Astrocyte of the spinal cord (primary cell): ENCODE measurements at regions not wholly inside any gene's neighbourhood (a gene's known extent, or its start where the extent isn't known, plus 50 kb on each side); places are given as distances from the start of the nearest gene placed in this dataset.

Source experiments
- DNase-seq: peaks from one replicate; pipeline ENCODE4 v3.0.0; 2011; ENCODE audit warnings: low read depth, low spot score
- H3K4me3 ChIP-seq: 2 replicates; pipeline ENCODE4 v1.5.1; 2011; ENCODE audit warnings: low read depth, mild to moderate bottlenecking, low read length, moderate library complexity
- CTCF ChIP-seq: IDR thresholded peaks from 2 replicates; pipeline ENCODE4 v1.5.1; 2012; ENCODE audit warnings: low read depth, mild to moderate bottlenecking, low read length, inconsistent platforms
- in situ Hi-C: cut with HindIII; loops from 2 replicates; pipeline ENCODE4 v1.10.0; 2017; ENCODE audit warnings: low sequenced_read_pairs

DNA sequence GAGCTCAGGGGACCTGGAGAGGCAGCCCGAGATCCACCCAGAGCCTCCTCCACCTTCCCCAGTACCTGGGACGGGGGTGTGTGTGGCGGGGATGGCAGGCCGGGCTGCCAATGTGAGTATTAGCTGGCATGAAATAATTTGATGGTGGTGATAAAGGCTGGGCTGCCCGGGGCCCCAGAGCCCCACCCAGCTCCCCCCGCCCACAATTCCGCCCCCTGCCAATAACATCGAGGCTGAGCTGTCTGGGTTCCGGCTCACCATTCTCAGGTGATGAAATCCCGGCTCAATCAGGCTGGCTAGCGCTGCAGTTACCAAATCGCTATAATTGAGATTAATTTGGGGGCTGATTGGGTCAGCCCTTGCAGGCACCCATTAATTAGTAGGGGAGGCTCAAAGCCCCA lies 103.8 kb upstream of the CASZ1 start:
- no peak for DNase-seq
- TF ChIP-seq CTCF, result no peak
- in situ Hi-C loops, result no loop called here
- H3K4me3 ChIP-seq, result no peak overlapping the region

DNA sequence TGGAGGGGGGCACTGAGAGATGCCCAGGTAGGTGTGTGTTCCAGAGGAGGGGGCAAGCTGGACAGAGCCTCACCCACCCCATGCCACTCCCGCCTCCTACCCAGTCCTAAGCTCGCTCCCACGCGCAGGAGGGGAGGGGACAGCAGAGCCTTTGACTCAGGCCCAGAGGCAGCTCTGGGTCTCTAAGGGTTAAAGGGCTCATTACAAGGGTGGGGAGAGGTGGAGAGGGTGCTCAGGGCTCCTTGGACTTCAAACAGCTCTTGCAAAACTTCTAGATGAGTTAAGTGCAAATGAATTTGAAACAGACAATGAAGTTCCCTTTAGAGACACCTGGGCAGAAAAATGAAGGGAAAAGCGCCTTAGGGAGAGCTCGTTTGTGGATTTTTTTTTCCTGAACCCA lies 104.2 kb upstream of the CASZ1 start:
- in situ Hi-C loops, result no loop called here
- no peak for DNase-seq
- no peak overlapping the region for H3K4me3 ChIP-seq
- no peak for TF ChIP-seq CTCF

DNA sequence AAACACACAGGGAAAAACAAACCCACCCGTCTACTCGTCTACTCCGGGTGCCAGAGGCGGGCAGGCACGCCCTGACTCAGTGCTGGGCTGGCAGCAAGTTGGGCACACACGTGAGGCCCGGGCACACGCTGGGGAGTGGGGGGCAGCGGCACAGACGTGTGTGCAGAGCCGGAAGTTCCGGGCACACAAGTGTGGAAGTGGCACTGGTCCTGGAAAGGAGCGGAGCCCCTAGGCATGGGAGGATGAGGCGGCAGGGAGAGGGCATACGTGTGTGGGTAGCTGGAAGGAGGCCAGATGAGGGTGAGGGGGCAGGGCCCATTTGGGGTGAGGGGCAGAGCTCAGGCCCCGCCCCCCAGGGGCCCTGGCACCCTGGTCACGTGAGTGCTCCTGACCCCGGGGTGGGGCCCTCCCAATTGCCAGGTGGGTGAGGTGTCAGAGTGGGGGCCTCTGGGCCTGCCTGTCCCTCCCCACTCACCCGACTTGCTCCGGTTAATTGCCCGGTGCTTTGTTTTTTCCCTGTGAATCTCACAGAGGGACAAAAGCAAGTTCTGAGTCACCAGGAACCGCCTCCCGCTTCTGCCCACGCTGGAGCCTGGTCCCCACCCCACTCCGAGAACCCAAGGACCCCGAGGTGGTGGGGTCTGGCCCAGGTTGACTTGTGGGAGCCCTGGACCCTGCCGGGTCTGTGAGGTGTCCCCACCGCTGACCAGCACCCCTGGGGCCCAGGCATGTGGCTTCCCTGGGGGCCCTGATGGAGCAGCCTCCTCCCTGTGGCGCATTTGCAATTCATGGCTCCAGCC lies 104.8 kb upstream of the CASZ1 start:
- H3K4me3 ChIP-seq, result no peak overlapping the region
- in situ Hi-C loops, result no loop called here
- no peak for DNase-seq
- no peak for TF ChIP-seq CTCF

DNA sequence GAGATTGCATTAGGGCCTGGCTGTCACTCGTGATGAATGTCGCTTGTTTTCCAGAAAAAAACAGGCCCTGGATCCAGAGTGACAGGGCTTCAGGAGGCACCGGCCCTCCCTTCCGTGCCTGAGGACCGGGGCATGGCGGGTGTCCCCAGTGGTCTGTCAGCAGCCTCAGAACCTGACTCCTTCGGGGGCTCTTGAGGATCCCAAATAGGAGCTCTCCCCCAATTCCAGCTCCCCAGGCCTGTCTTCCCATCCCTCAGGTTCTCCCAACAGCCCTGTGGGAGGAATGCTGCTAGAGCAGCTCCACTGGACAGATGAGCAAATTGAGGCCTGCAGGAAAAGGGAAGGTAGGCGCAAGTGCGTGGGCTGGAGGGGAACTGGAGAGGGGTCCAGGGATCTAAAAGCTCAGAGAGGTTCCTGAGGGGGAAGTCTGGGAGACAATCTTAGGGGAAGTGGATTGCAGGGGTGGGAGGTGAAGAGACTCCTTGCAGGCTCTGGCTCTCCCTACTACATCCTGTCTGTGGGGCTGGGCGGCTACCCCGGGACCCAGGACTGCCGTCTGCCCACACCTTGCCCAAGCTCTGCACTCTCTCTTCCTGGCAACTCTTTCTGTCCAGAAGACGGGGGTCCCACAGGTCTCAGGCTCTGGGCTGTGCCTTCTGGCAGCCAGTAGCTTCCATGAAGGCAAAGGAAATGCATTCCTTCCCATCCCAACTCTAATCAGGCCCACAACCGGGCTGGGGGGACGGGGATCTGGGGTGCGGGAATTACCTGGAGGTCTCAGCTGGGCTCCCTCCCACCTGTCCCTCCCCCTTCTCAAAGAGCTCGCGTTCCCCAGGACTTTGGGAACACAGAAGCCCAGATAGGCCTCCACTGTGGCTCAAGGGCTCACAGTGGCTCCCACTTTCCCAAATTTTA lies 105.7 kb upstream of the CASZ1 start:
- TF ChIP-seq CTCF, result no peak
- in situ Hi-C loops, result no loop called here
- DNase-seq, result no peak

DNA sequence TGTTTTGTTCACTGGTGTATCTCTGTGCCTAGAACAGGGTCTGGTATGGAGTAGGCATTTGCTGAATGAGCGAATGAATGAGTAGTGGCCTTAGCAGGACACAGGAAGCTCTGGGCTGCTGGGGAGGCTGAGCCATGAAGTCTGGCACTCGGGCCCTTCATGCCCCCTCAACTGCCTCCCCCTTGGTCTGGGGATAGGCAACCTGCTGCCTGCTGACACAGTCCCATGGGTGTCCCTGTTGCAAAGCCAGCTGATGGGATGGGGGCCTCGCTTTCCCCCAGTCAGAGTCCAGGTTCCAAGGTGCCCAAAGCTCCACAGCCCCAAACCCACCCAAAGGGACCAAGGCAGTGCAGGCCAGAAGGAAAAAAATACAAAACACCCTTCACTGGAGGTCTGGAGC lies 107.0 kb upstream of the CASZ1 start:
- in situ Hi-C loops, result no loop called here
- TF ChIP-seq CTCF, result no peak

More for the DNA sequence above, 105.7 kb upstream of the CASZ1 start:
- H3K4me3 ChIP-seq, result no peak overlapping the region

GRCh38 chr1:10903821-10904220 lies 107.4 kb upstream of the CASZ1 start:
- no peak overlapping the region for H3K4me3 ChIP-seq
- no peak for DNase-seq
- TF ChIP-seq CTCF, result no peak
- in situ Hi-C loops, result no loop called here

More for the DNA sequence above, 107.0 kb upstream of the CASZ1 start:
- H3K4me3 ChIP-seq, result no peak overlapping the region
- no peak for DNase-seq
